ENCODE measurements at regions not wholly inside any gene's neighbourhood (a gene's known extent, or its start where the extent isn't known, plus 50 kb on each side); places are given as distances from the start of the nearest gene placed in this dataset.

DNA sequence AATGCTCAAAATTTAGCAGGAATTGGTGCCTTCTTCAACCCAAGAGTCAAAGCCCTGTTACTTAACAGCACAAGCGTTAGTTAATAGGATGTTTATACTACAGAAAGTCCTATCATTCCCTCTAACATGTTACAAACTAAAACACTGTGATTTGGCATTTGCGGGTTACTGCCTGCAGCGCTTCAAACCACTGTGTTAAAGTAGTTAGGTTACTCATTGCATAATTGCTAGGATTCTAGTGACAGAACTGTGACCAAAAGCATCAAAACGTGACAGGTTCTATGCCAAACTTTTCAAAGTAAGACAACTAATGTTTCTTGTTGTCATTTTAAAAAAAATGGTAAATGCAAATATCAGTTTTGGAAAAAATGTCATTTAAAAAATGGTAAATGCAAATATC lies 442.8 kb upstream of the ZFP42 start:
- H3K4me3 ChIP-seq (ENCODE audit: low read length): no peak overlapping the region
- TF ChIP-seq, protein P1, sequence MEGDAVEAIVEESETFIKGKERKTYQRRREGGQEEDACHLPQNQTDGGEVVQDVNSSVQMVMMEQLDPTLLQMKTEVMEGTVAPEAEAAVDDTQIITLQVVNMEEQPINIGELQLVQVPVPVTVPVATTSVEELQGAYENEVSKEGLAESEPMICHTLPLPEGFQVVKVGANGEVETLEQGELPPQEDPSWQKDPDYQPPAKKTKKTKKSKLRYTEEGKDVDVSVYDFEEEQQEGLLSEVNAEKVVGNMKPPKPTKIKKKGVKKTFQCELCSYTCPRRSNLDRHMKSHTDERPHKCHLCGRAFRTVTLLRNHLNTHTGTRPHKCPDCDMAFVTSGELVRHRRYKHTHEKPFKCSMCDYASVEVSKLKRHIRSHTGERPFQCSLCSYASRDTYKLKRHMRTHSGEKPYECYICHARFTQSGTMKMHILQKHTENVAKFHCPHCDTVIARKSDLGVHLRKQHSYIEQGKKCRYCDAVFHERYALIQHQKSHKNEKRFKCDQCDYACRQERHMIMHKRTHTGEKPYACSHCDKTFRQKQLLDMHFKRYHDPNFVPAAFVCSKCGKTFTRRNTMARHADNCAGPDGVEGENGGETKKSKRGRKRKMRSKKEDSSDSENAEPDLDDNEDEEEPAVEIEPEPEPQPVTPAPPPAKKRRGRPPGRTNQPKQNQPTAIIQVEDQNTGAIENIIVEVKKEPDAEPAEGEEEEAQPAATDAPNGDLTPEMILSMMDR (IDR thresholded peaks at IDR 0.05): no peak
- no peaks in the 10 kb centered on the region for H3K4me1 ChIP-seq (ENCODE audit: insufficient read depth, low read length)
- ChIA-PET CTCF (no interaction called here), POLR2A (no interaction called here)
- no peaks in the 10 kb centered on the region for H3K36me3 ChIP-seq (ENCODE audit: insufficient read depth, low read length)
- Mint-ChIP-seq H3K27ac (no peak overlapping the region), H3K36me3 (ENCODE audit: low read depth) (no peaks in the 10 kb centered on the region), H3K27me3 (no peaks in the 10 kb centered on the region), H3K9me3 (peaks cover 4% of the 10 kb centered on the region), H3K4me3 (no peak overlapping the region), H3K4me1 (ENCODE audit: low read depth) (no peaks in the 10 kb centered on the region)
- H3K27me3 ChIP-seq (ENCODE audit: control insufficient read depth in 1 of 2, insufficient read depth in 2 of 2, low read length in 2 of 2): no peaks in the 10 kb centered on the region
- H3K27ac ChIP-seq (ENCODE audit: low read depth in 1 of 2, low read length in 2 of 2): no peak overlapping the region
- intact Hi-C loops (cut with DNase I, micrococcal nuclease): no loop called here
- peaks cover 0 to 3% of the 10 kb centered on the region in 2 experiments for H3K9me3 ChIP-seq (ENCODE audit: control insufficient read depth in 1 of 2, insufficient read depth in 1 of 2, low read length in 2 of 2)
- DNase-seq: no peak
- no peak for ATAC-seq (ENCODE audit: poor library complexity)

DNA sequence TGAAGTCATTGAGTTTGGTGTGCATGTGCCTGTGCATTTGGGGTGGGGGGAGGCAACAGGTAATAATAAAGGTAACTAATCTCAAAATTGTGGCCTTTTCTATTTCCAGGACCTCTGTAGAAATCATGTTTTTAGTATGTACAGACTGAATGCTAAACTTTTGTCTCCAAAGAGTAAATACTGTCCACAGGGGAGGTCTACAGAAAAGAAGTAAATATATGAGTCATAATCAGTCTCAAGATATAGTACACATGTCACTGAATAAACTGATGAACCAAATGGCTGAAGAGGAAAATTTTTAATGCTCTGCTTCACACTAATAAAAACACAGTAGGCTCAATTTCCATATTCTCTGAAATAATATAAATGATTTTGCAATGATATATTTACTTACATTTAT lies 440.4 kb upstream of the ZFP42 start:
- intact Hi-C loops (cut with DNase I, micrococcal nuclease): no loop called here
- ChIA-PET CTCF (no interaction called here), POLR2A (no interaction called here)
- no peak for ATAC-seq (ENCODE audit: poor library complexity)
- Histone ChIP-seq H3K27me3 (ENCODE audit: control insufficient read depth in 1 of 2, insufficient read depth in 2 of 2, low read length in 2 of 2) (no peaks in the 10 kb centered on the region), H3K4me3 (ENCODE audit: low read length) (no peak overlapping the region), H3K4me1 (ENCODE audit: insufficient read depth, low read length) (no peaks in the 10 kb centered on the region), H3K27ac (ENCODE audit: low read depth in 1 of 2, low read length in 2 of 2) (no peak overlapping the region), H3K36me3 (ENCODE audit: insufficient read depth, low read length) (no peaks in the 10 kb centered on the region), H3K9me3 (ENCODE audit: control insufficient read depth in 1 of 2, insufficient read depth in 1 of 2, low read length in 2 of 2) (peaks cover 0 to 3% of the 10 kb centered on the region in 2 experiments)
- Mint-ChIP-seq H3K9me3 (peaks cover 2% of the 10 kb centered on the region), H3K27me3 (no peaks in the 10 kb centered on the region), H3K36me3 (ENCODE audit: low read depth) (no peaks in the 10 kb centered on the region), H3K4me3 (no peak overlapping the region), H3K4me1 (ENCODE audit: low read depth) (no peaks in the 10 kb centered on the region), H3K27ac (no peak overlapping the region)
- no peak for DNase-seq
- TF ChIP-seq, protein P1 (IDR thresholded peaks at IDR 0.05): no peak

DNA sequence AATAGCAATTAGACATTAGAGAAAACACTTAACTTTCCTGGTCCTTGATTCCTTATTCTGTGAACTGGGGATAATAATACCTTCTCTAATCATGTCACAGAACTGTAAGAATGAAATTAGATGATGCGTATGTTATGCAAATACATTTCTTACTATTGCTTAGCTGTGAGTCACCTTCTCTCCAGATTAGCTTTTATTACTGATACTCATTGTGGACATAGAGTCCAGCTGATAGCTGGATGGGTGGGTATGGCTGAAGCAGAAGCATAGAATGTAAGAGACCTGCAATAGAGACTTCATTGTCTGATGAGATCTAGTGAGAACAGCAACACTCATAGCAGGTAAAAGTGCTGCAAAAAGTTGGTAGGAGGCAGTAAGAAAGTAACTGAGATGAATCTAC lies 437.2 kb upstream of the ZFP42 start:
- Mint-ChIP-seq H3K27me3 (no peaks in the 10 kb centered on the region), H3K4me3 (no peak overlapping the region), H3K27ac (no peak overlapping the region), H3K9me3 (no peaks in the 10 kb centered on the region), H3K4me1 (ENCODE audit: low read depth) (no peaks in the 10 kb centered on the region), H3K36me3 (ENCODE audit: low read depth) (no peaks in the 10 kb centered on the region)
- ChIA-PET POLR2A (no interaction called here), CTCF (no interaction called here)
- no peak overlapping the region for H3K27ac ChIP-seq (ENCODE audit: low read depth in 1 of 2, low read length in 2 of 2)
- no peak overlapping the region for H3K4me3 ChIP-seq (ENCODE audit: low read length)
- no peaks in the 10 kb centered on the region for H3K27me3 ChIP-seq (ENCODE audit: control insufficient read depth in 1 of 2, insufficient read depth in 2 of 2, low read length in 2 of 2)
- no peaks in the 10 kb centered on the region for H3K36me3 ChIP-seq (ENCODE audit: insufficient read depth, low read length)
- no peaks in the 10 kb centered on the region for H3K4me1 ChIP-seq (ENCODE audit: insufficient read depth, low read length)
- TF ChIP-seq, protein P1 (IDR thresholded peaks at IDR 0.05): no peak
- H3K9me3 ChIP-seq (ENCODE audit: control insufficient read depth in 1 of 2, insufficient read depth in 1 of 2, low read length in 2 of 2): peaks cover 0 to 3% of the 10 kb centered on the region in 2 experiments
- ATAC-seq (ENCODE audit: poor library complexity) (no peak), DNase-seq (no peak)
- intact Hi-C loops (cut with DNase I, micrococcal nuclease): no loop called here
